C1 segment of cervical spinal cord (tissue), 14 donors: ENCODE measurements at regions not wholly inside any gene's neighbourhood (a gene's known extent, or its start where the extent isn't known, plus 50 kb on each side); places are given as distances from the start of the nearest gene placed in this dataset.
"Not testable (repeated sequence)": the region's sequence is repeated elsewhere in the genome, so short reads cannot be mapped to it uniquely, and the experiment has no call there.

Experiments used
- DNase-seq, 14 donors: peaks; one replicate each; lab custom pipeline; 2025; lab: John Stamatoyannopoulos, UW

- no peak for DNase-seq
Observed at GRCh38 chr12:116687888-116688287, 50.0 kb downstream of the SPRING1 start.

GRCh38 chr12:116684891-116685290, 53.0 kb downstream of the SPRING1 start:
- DNase-seq, result no peak

- no peak for DNase-seq
Observed at GRCh38 chr12:116677202-116677661, 60.6 kb downstream of the SPRING1 start.

GRCh38 chr12:116675339-116676107, 62.3 kb downstream of the SPRING1 start:
- DNase-seq, result no peak

- DNase-seq, result no peak
Observed at GRCh38 chr12:116674643-116675183, 63.2 kb downstream of the SPRING1 start.

- DNase-seq, result no peak
Observed at GRCh38 chr12:116673681-116674111, 64.2 kb downstream of the SPRING1 start.

GRCh38 chr12:116672842-116673516, 64.9 kb downstream of the SPRING1 start:
- DNase-seq, result no peak

- DNase-seq, result no peak
Observed at GRCh38 chr12:116672010-116672409, 65.9 kb downstream of the SPRING1 start.

GRCh38 chr12:116670859-116671258, 67.0 kb downstream of the SPRING1 start:
- DNase-seq, result no peak

- DNase-seq, result no peak
Observed at GRCh38 chr12:116667752-116668151, 70.1 kb downstream of the SPRING1 start.

- DNase-seq, result not testable (repeated sequence)
Observed at GRCh38 chr12:116666829-116667228, 71.0 kb downstream of the SPRING1 start.

GRCh38 chr12:116666305-116666673, 71.6 kb downstream of the SPRING1 start:
- DNase-seq, result no peak

GRCh38 chr12:116665666-116666304, 72.1 kb downstream of the SPRING1 start:
- DNase-seq, result no peak

GRCh38 chr12:116664085-116664484, 73.8 kb downstream of the SPRING1 start:
- DNase-seq, result no peak

GRCh38 chr12:116662612-116663144, 75.2 kb downstream of the SPRING1 start:
- peak in 4 of 14 donors; percentile 2 to 28 (median 5) for DNase-seq

- DNase-seq, result no peak
Observed at GRCh38 chr12:116661341-116661740, 76.5 kb downstream of the SPRING1 start.

GRCh38 chr12:116660740-116661139, 77.1 kb downstream of the SPRING1 start:
- DNase-seq, result not testable (repeated sequence)

- peak in 1 of 14 donors; percentile 34 for DNase-seq
Observed at GRCh38 chr12:116659771-116660481, 77.9 kb downstream of the SPRING1 start.

- DNase-seq, result no peak
Observed at GRCh38 chr12:116657921-116658495, 79.9 kb downstream of the SPRING1 start.

- DNase-seq, result no peak
Observed at GRCh38 chr12:116656306-116656705, 81.6 kb downstream of the SPRING1 start.

- DNase-seq, result no peak
Observed at GRCh38 chr12:116654226-116654743, 83.6 kb downstream of the SPRING1 start.
